ENCODE measurements at regions not wholly inside any gene's neighbourhood (a gene's known extent, or its start where the extent isn't known, plus 50 kb on each side); places are given as distances from the start of the nearest gene placed in this dataset.

DNA sequence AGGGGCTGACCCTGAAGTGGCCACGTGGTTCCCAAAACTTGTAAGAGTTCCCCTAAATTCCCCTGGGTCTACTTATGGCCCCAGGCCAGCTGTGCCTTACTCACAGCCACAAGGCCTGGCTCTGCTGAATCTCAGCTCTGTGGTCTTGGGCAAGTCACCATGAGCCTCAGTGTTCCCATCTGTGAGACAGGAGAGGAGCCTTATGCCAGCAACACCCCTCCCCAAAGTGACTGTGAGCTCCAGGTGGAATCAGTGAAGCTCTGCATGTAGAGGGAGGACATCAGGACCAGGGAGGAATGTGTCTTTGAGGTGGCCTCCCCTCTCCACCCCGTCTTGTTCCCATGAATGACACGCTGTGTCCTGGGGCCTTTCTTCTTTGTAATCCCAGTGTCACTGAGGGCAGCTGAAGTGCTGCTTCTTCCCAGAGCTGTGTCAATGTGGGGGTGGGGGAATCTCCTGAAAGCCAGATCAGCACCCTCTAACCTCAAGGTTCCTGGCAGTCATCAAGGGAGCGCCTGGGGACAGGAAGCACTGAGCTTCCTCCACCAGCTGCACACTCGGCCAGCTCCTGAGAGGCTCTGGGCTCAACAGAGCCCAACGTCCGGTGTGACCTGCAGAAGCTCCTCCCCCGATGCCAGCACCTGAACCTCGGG lies 258.9 kb downstream of the UACA start:
- peak; percentile 82 for DNase-seq

- peak; percentile 25 for DNase-seq
Measured at GRCh38 chr15:70503798-70504298, 259.5 kb downstream of the UACA start.

GRCh38 chr15:70503073-70503745 lies 260.1 kb downstream of the UACA start:
- no peak for DNase-seq

DNA sequence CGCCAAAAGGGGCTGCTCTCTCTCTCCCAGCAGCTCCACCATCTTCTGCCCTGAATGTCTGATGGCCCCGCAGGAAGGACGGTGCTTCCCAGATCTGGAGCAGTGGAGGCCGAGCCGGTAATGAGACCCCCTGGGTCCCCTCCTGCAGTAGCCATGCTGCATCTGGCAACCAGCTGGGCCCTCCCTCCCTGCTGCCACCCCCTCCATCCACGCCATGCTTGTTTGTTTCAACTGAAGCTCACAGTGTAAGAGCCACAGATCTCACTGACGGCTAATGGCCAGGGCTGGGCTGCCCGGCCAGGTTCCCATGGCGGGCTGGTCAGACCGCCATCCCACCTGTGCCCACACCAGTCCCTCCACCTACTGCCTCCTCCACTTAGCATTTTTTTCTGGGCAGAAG lies 260.8 kb downstream of the UACA start:
- DNase-seq, result no peak

DNA sequence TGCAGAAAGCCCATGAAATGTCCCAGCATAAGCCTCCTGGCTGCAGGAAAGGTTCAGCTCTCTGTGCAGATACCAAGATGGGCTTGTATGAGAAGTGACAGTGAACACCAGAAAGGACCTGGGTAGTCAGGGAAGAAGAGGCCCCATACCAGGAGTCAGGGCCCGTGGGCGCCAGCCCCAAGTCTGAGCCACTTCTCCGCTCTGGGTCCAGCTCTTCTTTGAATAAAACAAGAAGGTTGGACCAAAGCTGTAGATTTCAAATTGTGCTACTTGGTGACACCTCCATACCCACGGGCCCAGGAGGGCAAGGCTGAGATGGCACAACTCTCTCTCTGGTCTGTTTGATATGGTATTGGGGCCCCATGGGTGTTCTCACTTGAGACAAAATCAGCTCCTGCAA lies 261.5 kb downstream of the UACA start:
- no peak for DNase-seq

DNA sequence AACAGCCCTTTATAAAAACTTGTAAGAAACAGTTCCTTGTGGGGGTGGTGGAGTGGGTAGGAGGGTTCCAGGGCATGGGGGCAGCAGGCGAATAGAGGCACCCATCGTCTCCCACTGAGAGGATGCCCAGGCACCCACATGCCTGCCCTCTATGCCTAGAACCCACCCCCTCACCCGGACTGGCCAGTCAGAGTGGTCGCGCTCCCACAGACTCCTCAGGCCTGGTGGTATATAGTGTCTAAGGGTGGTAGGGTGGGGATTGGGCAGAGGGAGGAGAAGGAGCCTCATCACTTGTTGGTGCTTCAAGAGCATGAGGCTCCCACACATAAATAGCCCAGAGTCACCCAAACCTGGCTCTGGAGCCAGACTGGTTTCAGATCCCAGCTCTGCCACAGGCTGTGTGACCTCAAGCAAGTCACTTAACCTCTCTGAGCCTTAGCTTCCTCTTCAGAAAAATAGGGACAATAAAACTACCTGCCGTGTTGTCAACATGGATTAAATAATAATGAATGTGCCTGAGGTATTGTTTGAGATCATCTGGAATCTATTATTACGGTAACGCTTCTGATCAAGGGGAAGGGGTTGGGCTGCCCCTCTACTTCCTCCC lies 262.1 kb downstream of the UACA start:
- no peak for DNase-seq

DNA sequence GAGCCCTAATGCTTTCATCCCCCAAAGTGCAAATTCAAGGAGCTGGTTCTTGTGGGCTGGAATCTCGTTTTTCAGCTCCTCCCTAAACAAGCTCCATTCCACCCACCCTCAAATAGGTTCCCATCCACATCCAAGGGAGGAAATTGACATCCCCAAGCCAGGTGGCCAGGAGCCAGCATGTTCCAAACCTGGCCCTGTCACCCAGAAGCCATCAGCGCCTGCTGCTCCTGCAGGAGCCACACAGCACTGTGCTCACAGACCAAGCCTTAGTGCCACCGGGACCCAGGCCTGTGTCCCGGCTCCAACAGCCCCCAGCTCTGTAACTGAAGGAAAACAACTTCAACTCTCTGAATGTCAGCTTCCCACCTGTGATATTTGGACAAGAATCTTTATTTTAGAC lies 263.6 kb downstream of the UACA start:
- DNase-seq, result no peak

DNA sequence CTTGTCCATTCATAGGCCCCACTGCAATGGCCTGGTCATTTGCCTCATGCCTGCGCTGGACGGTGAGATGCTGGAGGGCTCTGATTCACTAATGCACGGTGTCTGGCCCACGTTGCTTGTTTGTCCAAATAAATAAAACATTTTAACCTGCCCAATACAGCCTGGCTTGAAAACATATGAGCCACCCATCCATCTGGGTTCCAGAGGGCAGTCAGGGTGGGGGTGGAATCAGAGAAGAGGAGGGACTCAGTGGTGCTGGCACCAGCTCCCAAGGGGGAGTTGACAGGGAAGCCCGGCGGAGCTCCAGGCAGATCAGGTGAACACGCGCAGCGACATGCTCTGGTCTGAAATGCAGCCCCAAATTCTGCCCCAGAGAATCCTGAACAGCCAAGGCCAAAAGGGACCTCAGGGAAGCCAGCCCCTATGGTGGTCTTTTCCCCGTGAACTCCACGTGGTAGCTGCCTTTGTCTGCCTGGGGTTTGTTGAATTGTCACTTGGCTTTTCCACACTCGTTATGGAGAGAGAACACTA lies 265.2 kb downstream of the UACA start:
- no peak for DNase-seq

DNA sequence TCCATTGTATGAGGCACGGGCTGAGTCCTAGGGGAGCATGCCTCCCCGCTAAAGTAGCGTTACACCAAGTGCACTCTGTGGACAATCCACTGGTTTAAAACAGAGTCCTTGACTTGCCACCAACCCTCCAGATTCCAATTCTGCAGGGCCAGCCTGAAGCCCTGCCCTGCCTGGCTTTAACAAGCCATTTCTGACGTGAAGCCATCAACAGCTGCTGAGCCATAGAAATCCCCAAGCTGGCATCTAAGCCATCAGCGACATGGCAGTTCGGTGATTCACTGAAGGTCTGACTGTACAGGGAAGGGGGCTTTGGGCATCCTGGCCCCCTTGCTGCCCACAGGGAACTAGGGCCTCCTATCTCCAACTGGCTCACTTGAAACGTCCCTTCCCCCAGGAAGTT lies 265.7 kb downstream of the UACA start:
- DNase-seq, result no peak

- no peak for DNase-seq
Measured at GRCh38 chr15:70495991-70496599, 267.3 kb downstream of the UACA start.

DNA sequence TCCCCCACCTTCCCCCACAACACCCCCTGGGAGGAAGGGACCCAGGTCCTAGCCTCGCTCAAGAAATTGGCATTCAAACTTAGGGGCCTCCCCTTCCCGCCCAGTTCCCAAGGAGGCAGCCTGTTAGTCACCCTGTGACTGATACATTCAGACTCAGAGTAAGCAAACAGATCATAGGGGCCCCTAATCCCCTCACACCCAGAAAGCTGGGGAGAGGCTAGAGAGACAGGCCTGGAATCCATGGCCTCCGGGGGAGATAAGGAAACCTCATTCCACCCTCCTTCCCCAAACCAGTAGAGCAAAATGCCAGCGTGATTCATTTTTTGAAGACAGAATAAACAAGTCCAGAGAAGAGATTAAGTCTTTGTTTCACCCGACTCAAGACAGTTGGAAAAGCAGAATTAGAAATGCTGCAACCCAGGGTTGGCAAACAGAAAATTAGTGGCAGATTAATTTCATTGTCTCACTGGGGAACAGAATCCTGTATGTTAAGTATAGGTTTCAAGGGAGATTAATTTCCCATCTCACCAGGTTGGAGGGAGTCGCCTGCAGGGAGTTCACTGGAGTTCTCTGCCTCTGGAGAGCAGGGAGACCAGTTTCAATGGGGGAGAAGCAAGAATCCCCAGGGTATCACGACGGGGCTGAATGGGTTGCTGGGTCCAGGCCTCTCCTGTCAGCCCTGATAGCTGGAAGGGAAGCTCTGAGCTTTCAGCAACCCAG lies 268.3 kb downstream of the UACA start:
- peak; percentile 73 for DNase-seq

DNA sequence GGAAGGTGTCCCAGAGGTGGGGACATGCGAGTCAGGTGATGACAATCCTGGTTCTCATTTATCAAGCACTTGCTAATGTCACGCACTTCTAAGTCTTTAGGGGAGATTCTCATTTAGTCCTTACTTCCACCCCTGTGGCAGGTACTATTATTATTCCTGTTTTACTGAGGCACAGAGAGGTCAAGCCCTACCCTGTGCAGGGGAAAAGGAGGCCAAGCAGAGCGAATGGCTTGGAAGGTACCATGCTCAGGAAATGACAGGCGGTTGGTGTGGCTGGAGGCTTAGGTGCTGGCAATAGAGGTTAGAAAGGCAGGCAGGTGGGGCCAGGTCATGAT lies 268.9 kb downstream of the UACA start:
- DNase-seq, result no peak

GRCh38 chr15:70493787-70494516 lies 269.4 kb downstream of the UACA start:
- DNase-seq, result peak; percentile 66

- DNase-seq, result no peak
Measured at GRCh38 chr15:70493376-70493775, 270.0 kb downstream of the UACA start.

DNA sequence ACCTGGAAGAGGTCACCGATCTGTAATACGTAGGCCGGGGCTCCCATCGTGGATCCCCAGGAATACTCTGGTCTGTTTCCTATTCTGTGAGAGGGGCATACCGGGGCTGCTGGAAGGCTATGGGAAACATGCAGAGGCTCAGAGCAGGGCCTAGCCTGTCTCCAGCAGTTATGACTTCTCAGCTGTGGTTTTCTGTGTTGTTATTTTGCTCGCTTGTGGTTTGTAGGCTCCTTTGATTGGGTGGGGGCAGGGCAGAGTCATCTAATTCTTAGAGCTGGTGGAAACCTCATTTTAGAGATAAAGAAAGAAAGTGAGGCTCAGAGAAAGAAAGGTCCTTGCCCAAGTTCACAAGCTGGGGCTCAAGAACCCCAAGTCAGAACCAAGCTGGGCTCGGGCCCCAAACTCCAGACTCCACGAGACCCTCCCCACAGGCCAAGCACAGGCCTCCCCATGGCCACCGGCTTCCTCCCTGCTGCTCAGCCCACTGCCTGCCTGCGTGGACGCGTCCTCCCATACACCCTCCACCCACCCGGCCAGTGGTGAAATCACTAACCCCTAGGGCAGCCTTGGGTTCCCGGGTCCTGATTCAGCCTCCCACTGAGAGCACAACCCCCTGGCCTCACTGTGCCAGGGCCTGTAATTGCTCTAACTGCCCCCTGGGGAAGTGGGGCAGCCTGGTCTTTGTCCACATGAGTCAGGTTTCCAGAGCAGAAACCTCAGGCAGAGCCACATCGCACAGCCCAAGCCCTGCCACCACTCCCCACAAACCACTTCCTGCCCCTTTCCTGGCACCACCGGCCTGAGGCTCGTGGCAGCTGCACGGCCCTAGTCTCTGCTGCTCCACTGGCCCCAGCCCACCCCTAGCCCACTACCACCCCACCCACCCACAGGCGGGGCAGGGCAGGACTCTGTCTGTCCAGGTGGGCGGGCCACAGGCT lies 270.8 kb downstream of the UACA start:
- peak; percentile 99 for DNase-seq

GRCh38 chr15:70491641-70492040 lies 271.7 kb downstream of the UACA start:
- DNase-seq, result no peak

DNA sequence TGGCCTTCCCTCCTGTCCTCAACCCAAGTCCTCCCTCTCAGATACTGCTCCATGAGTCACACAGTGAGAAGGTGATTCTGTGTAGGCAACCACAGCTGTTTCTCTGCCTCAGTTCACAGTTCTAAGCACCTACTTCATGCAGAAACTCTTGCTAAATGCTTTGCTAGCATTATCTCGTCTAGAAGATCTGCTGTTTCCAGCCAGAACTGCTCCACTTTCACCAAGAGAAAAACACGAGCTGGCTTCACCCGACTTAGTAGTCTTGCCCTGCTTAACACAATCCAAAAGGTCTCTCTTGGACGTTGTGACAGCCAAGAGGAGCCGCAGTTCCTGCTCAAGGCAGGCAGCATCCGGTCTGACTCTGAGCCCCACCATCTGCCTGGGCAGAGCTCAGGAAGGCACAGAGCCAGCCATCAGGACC lies 272.1 kb downstream of the UACA start:
- peak; percentile 17 for DNase-seq

DNA sequence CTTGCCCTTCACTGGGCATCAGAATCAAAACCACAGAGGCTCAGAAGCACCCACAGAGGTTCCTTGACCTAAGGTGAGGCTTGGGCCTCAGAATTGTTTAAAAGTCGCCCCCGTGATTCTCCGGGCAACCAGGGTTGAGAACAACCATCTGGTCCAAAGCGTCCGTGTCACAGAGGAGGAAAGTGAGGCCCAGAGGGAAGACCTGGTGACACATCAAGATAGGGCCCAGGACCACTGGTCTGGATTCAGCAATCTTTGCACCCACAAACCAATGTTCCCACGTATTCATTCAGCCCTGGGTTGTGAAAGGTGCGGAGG lies 272.6 kb downstream of the UACA start:
- DNase-seq, result no peak

DNA sequence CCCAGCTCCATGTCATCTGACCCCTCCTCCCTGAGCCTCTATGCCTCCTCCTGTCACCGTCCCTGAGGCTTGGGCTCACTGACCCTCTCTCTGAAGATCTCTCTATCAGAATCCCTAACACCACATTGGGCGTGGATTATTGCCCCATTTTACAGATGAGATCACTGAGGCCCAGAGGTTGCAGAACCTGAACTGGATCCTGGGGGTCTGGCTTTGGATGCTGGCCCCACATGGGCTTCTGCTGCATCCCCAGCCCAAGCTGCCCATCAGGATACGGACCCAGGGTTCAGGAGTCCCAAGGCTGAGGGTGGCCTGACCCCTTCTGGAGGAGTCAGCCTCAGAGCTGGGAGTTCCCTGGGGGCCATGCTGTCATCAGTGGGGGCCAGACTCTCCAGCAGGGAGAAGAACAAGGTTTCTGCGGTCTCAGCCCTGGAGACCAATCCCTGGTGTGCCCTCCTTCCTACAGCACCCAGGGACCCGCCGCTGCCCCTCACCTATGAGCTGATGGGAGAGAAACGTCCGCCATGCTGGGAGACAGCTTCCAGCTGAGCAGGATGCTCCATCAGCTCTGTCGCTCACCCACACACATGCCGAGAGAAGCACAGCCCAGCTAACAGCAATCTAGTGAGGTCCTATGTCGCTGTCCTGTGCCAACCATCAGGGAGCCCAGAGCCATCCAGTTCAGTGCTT lies 273.1 kb downstream of the UACA start:
- DNase-seq, result no peak

Measured in MV-4-11 (cell line).